HG03064 (cell line): ENCODE measurements at regions not wholly inside any gene's neighbourhood (a gene's known extent, or its start where the extent isn't known, plus 50 kb on each side); places are given as distances from the start of the nearest gene placed in this dataset.

Experiments
- ATAC-seq: cut with Tn5 transposase; IDR thresholded peaks from one replicate; pipeline ENCODE4 v1.9.1; 2021; ENCODE audit warnings: low read depth; ENCODE audit not compliant: unreplicated experiment

DNA sequence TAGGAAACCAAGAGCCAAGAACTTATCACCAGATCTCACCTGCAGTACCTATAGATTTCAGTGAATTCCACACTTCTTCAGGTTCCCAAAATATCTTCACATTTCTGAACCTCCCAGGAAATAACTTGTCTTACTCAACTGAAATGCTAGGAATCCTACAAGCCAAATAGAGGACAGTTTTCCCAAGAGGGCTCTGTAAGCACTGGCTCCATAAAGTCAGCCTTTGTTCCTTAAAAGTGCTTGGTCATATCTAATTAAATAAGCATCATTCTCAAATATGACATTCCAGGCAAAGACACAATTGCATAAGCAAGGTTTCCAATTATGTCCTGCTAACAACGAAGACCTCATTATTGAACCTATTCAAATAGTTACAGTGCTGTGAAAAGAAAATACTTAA, 154.6 kb upstream of the MGAT5 start:
- ATAC-seq = no peak

DNA sequence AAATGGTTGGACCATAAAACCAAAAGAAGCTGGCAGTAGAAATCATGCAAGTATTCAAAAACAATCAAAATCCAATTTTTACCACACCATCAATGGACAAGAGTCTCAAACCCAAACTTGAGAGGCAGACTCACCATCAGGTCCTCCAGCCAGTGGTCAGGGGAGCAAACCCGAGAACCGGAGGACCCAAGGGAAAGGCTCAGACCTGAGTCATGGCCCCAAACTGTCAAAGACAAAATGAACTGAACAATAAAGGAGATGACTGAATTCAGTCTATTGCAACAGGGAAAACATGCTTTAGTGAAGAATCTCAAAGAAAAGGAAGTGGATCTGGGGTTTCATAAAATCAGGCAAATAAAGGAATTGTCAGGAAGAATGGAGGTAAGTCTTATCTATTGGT, 150.7 kb upstream of the MGAT5 start:
- ATAC-seq = no peak

GRCh38 chr2:134104754-134105153, 149.1 kb upstream of the MGAT5 start:
- no peak for ATAC-seq

DNA sequence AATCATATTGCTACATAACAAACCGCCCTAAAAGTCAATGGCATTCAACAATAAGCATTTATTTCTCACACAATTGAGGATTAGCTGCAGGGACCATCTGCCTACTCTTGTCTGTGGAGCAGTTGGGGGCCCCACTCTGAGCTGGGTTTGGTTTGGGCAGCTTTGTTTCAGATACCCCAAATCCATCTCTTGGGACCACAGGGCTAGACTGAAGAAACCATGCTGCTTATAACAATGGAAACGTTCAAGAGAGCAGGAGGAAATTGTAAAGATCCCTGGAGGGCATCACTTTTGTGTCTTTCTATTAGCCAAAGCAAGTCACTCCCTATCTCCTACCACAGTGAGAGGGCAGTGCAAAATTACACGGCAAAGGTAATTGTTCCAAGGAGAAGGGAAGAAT, 146.5 kb upstream of the MGAT5 start:
- ATAC-seq = no peak

DNA sequence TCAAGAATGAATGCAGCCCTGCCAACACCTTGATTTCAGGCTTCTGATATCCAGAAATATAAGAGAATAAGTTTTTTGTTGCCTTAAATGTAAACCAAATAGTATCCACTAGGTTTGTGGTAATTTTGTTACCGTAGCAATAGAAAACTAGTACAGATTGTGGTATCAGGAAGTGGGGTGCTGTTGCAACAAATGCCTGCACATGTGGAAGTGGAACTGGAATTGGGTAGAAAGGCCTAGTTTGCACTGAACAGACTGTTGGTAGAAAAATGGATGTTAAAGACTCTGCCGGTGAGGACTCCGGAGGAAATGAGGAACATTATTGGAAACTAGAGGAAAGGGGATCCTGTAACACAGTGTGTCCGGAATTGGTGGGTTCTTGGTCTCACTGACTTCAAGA, 145.8 kb upstream of the MGAT5 start:
- no peak for ATAC-seq

DNA sequence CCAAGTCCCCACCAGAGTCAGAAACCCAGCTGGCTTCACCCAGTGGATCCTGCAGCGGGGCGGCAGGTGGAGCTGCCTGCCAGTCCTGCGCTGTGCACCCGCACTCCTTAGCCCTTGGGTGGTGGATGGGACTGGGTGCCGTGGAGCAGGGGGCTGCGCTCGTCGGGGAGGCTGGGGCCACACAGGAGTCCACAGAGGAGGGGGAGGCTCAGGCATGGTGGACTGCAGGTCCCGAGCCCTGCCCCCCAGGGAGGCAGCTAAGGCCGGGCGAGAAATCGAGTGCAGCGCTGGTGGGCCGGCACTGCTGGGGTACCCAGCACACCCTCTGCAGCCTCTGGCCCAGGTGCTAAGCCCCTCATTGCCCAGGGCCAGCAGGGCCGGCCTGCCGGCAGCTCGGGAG, 144.6 kb upstream of the MGAT5 start:
- ATAC-seq = no peak

GRCh38 chr2:134109725-134110124, 144.1 kb upstream of the MGAT5 start:
- no peak for ATAC-seq

DNA sequence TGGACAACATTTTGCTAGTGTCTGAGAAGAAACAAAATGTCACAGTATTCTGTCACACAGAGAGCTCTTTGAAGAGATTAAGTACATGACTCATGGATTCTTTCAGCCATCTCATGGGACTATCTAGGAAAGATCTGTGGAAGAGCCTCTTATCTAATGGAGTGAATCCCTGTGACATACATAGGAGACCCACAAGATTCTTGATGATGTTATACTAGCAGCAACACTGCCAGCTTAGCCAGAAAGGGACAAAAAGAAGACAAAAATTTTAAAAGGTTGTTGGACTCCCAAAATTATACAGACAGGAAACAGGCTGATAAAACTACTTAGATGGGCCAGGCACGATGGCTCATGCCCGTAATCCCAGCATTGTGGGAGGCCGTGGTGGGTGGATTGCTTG, 143.3 kb upstream of the MGAT5 start:
- no peak for ATAC-seq

DNA sequence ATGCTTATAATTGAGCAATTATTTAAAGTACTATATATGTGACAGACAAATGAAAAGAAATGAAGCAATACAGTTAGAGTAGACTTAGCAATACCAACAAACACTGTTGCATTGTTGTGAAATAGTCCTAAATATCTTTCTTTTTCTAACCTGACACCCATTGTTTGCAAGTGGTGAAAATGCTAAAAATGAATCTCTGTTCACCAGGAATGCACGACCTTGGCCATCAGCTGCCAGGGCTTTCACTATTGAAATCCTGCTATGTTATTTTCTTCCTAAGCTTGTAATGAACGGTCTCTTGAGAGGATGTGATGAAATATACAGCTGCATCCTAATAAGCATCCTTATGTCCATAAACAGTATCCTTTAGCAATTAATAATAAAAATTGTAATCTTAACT, 136.2 kb upstream of the MGAT5 start:
- no peak for ATAC-seq

GRCh38 chr2:134118279-134119116, 135.4 kb upstream of the MGAT5 start:
- ATAC-seq = peak; percentile 30

DNA sequence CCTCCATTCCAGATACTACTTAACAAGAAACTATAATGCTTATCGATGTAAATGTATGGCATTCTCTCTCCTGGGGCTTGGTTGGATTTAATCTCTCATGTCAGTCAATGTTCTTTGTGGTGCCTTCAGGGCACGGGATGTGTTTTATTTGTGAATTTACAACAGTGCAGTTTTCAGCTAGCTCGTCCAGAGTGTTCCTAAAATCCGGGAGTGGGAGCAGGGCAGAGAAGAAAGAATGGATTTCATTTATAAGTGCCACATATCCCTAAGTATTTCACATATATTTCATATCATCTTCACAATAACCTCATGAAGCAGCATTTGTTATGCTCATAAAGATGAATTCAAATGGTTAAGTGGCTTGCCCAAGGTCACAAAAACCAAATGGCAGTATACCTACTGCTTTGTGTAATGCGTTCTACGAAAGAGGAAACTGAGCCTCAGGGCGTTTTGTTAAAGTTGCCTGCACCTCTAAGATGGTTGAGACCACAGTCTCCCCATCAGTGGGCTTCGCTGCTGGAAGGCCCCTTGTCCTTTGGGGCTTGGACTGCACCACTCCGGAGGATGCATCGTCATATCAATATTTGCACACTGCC, 134.7 kb upstream of the MGAT5 start:
- peak; percentile 6 for ATAC-seq

GRCh38 chr2:134119713-134120405, 134.0 kb upstream of the MGAT5 start:
- peak; percentile 55 for ATAC-seq

DNA sequence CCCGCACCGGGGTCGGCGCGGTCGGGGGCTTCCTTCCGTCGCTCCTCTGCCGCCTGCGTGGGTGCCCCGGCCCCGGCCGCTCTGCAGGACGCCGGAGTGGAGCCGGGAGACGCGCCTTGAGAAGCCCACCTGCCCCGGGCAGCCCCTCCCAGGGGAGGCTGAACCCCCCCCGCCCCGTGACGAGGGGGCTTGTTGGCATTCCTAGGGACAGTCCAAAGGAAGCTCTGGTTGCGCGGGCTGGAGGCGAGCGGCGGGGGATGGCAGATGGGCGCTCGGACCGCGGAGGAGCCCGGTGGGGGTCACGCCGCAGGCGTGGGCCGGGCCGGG, 133.5 kb upstream of the MGAT5 start:
- peak; percentile 3 for ATAC-seq

GRCh38 chr2:134120733-134121630, 132.9 kb upstream of the MGAT5 start:
- peak; percentile 42 for ATAC-seq

- no peak for ATAC-seq
Measured at GRCh38 chr2:134122610-134123009, 131.3 kb upstream of the MGAT5 start.

GRCh38 chr2:134123332-134123731, 130.5 kb upstream of the MGAT5 start:
- no peak for ATAC-seq

- ATAC-seq = no peak
Measured at GRCh38 chr2:134124047-134124753, 129.7 kb upstream of the MGAT5 start.

GRCh38 chr2:134127496-134127895, 126.4 kb upstream of the MGAT5 start:
- no peak for ATAC-seq

DNA sequence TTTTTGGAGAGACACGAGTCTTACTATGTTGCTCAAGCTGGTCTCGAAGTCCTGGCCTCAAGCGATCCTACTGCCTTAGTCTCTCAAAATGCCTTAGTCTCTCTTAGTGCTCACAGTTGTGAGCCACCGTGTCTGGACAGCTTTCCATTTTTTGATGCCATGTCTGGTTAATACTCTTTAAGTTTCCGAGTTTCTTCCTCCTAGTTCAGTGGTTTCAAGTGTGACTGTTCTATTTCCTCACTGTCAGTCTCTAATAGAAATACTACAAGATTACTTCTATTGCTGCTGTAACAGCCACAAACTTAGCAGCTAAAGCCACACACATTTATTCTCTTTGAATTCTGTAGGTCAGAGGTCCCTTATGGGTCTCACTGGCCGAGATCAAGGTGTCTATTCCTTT, 125.1 kb upstream of the MGAT5 start:
- ATAC-seq = no peak

DNA sequence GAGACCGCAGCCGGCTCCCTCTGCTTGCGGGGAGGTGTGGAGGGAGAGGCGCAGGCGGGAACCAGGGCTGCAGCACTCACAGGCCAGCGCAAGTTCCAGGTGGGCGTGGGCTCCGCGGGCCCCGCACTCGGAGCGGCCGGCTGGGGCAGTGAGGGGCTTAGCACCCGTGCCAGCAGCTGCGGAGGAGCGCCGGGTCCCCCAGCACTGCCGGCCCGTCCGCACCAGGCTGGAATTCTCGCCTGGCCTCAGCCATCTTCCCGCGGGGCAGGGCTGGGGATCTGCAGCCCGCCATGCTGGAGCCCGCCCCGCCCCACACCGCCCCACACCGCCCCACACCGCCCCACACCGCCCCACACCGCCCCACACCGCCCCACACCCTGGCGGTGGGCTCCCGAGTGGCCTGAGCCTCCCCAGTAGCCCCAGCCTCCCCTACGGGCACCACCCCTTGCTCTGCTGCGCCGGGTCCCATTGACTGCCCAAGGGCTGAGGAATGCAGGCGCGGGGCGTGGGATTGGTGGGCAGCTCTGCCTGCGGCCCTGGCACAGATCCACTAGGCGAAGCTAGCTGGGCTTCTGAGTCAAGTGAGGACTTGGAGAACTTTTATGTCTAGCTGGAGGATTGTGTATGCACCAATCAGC, 123.9 kb upstream of the MGAT5 start:
- ATAC-seq = no peak
